ENCODE measurements at regions not wholly inside any gene's neighbourhood (a gene's known extent, or its start where the extent isn't known, plus 50 kb on each side); places are given as distances from the start of the nearest gene placed in this dataset.

GRCh38 chr4:12137575-12137974, 708.9 kb upstream of the HS3ST1 start (continued):
- TF ChIP-seq, protein P1, sequence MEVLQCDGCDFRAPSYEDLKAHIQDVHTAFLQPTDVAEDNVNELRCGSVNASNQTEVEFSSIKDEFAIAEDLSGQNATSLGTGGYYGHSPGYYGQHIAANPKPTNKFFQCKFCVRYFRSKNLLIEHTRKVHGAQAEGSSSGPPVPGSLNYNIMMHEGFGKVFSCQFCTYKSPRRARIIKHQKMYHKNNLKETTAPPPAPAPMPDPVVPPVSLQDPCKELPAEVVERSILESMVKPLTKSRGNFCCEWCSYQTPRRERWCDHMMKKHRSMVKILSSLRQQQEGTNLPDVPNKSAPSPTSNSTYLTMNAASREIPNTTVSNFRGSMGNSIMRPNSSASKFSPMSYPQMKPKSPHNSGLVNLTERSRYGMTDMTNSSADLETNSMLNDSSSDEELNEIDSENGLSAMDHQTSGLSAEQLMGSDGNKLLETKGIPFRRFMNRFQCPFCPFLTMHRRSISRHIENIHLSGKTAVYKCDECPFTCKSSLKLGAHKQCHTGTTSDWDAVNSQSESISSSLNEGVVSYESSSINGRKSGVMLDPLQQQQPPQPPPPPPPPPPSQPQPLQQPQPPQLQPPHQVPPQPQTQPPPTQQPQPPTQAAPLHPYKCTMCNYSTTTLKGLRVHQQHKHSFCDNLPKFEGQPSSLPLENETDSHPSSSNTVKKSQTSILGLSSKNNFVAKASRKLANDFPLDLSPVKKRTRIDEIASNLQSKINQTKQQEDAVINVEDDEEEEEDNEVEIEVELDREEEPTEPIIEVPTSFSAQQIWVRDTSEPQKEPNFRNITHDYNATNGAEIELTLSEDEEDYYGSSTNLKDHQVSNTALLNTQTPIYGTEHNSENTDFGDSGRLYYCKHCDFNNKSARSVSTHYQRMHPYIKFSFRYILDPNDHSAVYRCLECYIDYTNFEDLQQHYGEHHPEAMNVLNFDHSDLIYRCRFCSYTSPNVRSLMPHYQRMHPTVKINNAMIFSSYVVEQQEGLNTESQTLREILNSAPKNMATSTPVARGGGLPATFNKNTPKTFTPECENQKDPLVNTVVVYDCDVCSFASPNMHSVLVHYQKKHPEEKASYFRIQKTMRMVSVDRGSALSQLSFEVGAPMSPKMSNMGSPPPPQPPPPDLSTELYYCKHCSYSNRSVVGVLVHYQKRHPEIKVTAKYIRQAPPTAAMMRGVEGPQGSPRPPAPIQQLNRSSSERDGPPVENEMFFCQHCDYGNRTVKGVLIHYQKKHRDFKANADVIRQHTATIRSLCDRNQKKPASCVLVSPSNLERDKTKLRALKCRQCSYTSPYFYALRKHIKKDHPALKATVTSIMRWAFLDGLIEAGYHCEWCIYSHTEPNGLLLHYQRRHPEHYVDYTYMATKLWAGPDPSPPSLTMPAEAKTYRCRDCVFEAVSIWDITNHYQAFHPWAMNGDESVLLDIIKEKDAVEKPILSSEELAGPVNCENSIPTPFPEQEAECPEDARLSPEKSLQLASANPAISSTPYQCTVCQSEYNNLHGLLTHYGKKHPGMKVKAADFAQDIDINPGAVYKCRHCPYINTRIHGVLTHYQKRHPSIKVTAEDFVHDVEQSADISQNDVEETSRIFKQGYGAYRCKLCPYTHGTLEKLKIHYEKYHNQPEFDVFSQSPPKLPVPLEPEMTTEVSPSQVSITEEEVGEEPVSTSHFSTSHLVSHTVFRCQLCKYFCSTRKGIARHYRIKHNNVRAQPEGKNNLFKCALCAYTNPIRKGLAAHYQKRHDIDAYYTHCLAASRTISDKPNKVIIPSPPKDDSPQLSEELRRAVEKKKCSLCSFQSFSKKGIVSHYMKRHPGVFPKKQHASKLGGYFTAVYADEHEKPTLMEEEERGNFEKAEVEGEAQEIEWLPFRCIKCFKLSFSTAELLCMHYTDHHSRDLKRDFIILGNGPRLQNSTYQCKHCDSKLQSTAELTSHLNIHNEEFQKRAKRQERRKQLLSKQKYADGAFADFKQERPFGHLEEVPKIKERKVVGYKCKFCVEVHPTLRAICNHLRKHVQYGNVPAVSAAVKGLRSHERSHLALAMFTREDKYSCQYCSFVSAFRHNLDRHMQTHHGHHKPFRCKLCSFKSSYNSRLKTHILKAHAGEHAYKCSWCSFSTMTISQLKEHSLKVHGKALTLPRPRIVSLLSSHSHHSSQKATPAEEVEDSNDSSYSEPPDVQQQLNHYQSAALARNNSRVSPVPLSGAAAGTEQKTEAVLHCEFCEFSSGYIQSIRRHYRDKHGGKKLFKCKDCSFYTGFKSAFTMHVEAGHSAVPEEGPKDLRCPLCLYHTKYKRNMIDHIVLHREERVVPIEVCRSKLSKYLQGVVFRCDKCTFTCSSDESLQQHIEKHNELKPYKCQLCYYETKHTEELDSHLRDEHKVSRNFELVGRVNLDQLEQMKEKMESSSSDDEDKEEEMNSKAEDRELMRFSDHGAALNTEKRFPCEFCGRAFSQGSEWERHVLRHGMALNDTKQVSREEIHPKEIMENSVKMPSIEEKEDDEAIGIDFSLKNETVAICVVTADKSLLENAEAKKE (CRISPR knock-in tag; IDR thresholded peaks at IDR 0.05): no peak
- TF ChIP-seq POLR2AphosphoS5 (IDR thresholded peaks at IDR 0.05; ENCODE audit: low read depth): no peak
- TF ChIP-seq, protein P2, sequence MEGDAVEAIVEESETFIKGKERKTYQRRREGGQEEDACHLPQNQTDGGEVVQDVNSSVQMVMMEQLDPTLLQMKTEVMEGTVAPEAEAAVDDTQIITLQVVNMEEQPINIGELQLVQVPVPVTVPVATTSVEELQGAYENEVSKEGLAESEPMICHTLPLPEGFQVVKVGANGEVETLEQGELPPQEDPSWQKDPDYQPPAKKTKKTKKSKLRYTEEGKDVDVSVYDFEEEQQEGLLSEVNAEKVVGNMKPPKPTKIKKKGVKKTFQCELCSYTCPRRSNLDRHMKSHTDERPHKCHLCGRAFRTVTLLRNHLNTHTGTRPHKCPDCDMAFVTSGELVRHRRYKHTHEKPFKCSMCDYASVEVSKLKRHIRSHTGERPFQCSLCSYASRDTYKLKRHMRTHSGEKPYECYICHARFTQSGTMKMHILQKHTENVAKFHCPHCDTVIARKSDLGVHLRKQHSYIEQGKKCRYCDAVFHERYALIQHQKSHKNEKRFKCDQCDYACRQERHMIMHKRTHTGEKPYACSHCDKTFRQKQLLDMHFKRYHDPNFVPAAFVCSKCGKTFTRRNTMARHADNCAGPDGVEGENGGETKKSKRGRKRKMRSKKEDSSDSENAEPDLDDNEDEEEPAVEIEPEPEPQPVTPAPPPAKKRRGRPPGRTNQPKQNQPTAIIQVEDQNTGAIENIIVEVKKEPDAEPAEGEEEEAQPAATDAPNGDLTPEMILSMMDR (conservative IDR thresholded peaks at IDR 0.05; ENCODE audit: low read depth in 2 of 2): no peak
- no peak for TF ChIP-seq JUNB (IDR thresholded peaks at IDR 0.05; ENCODE audit: unreplicated experiment)

- Mint-ChIP-seq H3K4me3 (no peak overlapping the region), H3K27me3 (ENCODE audit: insufficient read depth, low read depth, poor library complexity) (no peaks in the 10 kb centered on the region), H3K9me3 (peaks cover 4% of the 10 kb centered on the region; the same call in 1 of the 3 replicates), H3K4me1 (no peaks in the 10 kb centered on the region), H3K36me3 (ENCODE audit: low read depth) (0 out of 3 replicates have a peak, but pooled peaks cover 1% of the 10 kb centered on the region), H3K27ac (no peak overlapping the region)
- Histone ChIP-seq H3K4me3 (no peak overlapping the region), H3K4me1 (ENCODE audit: insufficient read depth) (no peaks in the 10 kb centered on the region), H4K20me1 (replicated peaks; ENCODE audit: insufficient read depth) (no peaks in the 10 kb centered on the region), H3K79me2 (replicated peaks; ENCODE audit: insufficient read depth) (no peaks in the 10 kb centered on the region), H3K4me2 (no peak overlapping the region), H3K27ac (ENCODE audit: low read depth) (no peak overlapping the region), H3F3A (replicated peaks; ENCODE audit: low read depth) (no peaks in the 10 kb centered on the region), H3K9me2 (ENCODE audit: insufficient read depth) (peaks cover 11% of the 10 kb centered on the region; the same call in 1 of the 2 replicates), H2AFZ (no peak overlapping the region), H3K36me3 (ENCODE audit: insufficient read depth) (no peaks in the 10 kb centered on the region), H3K27me3 (ENCODE audit: insufficient read depth) (no peaks in the 10 kb centered on the region)
- ATAC-seq: no peak
- TF ChIP-seq, protein P3, sequence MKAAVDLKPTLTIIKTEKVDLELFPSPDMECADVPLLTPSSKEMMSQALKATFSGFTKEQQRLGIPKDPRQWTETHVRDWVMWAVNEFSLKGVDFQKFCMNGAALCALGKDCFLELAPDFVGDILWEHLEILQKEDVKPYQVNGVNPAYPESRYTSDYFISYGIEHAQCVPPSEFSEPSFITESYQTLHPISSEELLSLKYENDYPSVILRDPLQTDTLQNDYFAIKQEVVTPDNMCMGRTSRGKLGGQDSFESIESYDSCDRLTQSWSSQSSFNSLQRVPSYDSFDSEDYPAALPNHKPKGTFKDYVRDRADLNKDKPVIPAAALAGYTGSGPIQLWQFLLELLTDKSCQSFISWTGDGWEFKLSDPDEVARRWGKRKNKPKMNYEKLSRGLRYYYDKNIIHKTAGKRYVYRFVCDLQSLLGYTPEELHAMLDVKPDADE (IDR thresholded peaks at IDR 0.05): no peak
- TF ChIP-seq JUNB (IDR thresholded peaks at IDR 0.05; ENCODE audit: unreplicated experiment): no peak
- TF ChIP-seq NANOG (IDR thresholded peaks at IDR 0.05; ENCODE audit: borderline replicate concordance): no peak
- no peak for DNase-seq (ENCODE audit: low spot score)
Observed at GRCh38 chr4:12126474-12126873, 697.8 kb upstream of the HS3ST1 start.
